ENCODE measurements at regions not wholly inside any gene's neighbourhood (a gene's known extent, or its start where the extent isn't known, plus 50 kb on each side); places are given as distances from the start of the nearest gene placed in this dataset.

- TF ChIP-seq FOXM1 (IDR thresholded peaks at IDR 0.05; ENCODE audit: borderline replicate concordance, low read depth) (no peak), EP300 (IDR thresholded peaks at IDR 0.05; ENCODE audit: borderline replicate concordance) (no peak)
- TF ChIP-seq, protein P1, sequence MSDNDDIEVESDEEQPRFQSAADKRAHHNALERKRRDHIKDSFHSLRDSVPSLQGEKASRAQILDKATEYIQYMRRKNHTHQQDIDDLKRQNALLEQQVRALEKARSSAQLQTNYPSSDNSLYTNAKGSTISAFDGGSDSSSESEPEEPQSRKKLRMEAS (IDR thresholded peaks at IDR 0.05): no peak
- TF ChIP-seq, protein P2, sequence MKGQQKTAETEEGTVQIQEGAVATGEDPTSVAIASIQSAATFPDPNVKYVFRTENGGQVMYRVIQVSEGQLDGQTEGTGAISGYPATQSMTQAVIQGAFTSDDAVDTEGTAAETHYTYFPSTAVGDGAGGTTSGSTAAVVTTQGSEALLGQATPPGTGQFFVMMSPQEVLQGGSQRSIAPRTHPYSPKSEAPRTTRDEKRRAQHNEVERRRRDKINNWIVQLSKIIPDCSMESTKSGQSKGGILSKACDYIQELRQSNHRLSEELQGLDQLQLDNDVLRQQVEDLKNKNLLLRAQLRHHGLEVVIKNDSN (IDR thresholded peaks at IDR 0.05): no peak
Measured at GRCh38 chr19:5392486-5392885, 51.9 kb upstream of the PTPRS start.

- TF ChIP-seq FOXM1 (IDR thresholded peaks at IDR 0.05; ENCODE audit: borderline replicate concordance, low read depth): no peak
- TF ChIP-seq, protein P1 (IDR thresholded peaks at IDR 0.05): no peak
- TF ChIP-seq YY1 (IDR thresholded peaks at IDR 0.05; ENCODE audit: low read depth): no peak
- TF ChIP-seq TAF1 (IDR thresholded peaks at IDR 0.05; ENCODE audit: low read depth): no peak
- TF ChIP-seq CREB1 (IDR thresholded peaks at IDR 0.05; ENCODE audit: low read depth): no peak
- TF ChIP-seq NFIC (IDR thresholded peaks at IDR 0.05): no peak
- TF ChIP-seq RAD21 (IDR thresholded peaks at IDR 0.05; ENCODE audit: low read depth): no peak
- TF ChIP-seq, protein P3, sequence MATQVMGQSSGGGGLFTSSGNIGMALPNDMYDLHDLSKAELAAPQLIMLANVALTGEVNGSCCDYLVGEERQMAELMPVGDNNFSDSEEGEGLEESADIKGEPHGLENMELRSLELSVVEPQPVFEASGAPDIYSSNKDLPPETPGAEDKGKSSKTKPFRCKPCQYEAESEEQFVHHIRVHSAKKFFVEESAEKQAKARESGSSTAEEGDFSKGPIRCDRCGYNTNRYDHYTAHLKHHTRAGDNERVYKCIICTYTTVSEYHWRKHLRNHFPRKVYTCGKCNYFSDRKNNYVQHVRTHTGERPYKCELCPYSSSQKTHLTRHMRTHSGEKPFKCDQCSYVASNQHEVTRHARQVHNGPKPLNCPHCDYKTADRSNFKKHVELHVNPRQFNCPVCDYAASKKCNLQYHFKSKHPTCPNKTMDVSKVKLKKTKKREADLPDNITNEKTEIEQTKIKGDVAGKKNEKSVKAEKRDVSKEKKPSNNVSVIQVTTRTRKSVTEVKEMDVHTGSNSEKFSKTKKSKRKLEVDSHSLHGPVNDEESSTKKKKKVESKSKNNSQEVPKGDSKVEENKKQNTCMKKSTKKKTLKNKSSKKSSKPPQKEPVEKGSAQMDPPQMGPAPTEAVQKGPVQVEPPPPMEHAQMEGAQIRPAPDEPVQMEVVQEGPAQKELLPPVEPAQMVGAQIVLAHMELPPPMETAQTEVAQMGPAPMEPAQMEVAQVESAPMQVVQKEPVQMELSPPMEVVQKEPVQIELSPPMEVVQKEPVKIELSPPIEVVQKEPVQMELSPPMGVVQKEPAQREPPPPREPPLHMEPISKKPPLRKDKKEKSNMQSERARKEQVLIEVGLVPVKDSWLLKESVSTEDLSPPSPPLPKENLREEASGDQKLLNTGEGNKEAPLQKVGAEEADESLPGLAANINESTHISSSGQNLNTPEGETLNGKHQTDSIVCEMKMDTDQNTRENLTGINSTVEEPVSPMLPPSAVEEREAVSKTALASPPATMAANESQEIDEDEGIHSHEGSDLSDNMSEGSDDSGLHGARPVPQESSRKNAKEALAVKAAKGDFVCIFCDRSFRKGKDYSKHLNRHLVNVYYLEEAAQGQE (IDR thresholded peaks at IDR 0.05; ENCODE audit: low read depth): no peak
- TF ChIP-seq EGR1 (IDR thresholded peaks at IDR 0.05): no peak
- TF ChIP-seq TCF12 (IDR thresholded peaks at IDR 0.05; ENCODE audit: low read depth): no peak
- no peak for TF ChIP-seq TEAD4 (IDR thresholded peaks at IDR 0.05)
- no peak for TF ChIP-seq EP300 (IDR thresholded peaks at IDR 0.05; ENCODE audit: borderline replicate concordance)
- no peak for TF ChIP-seq CEBPB (IDR thresholded peaks at IDR 0.05)
- TF ChIP-seq ZBTB7A (IDR thresholded peaks at IDR 0.05; ENCODE audit: low read depth): no peak
- TF ChIP-seq, protein P2 (IDR thresholded peaks at IDR 0.05): no peak
Measured at GRCh38 chr19:5393088-5393487, 52.5 kb upstream of the PTPRS start.

DNA sequence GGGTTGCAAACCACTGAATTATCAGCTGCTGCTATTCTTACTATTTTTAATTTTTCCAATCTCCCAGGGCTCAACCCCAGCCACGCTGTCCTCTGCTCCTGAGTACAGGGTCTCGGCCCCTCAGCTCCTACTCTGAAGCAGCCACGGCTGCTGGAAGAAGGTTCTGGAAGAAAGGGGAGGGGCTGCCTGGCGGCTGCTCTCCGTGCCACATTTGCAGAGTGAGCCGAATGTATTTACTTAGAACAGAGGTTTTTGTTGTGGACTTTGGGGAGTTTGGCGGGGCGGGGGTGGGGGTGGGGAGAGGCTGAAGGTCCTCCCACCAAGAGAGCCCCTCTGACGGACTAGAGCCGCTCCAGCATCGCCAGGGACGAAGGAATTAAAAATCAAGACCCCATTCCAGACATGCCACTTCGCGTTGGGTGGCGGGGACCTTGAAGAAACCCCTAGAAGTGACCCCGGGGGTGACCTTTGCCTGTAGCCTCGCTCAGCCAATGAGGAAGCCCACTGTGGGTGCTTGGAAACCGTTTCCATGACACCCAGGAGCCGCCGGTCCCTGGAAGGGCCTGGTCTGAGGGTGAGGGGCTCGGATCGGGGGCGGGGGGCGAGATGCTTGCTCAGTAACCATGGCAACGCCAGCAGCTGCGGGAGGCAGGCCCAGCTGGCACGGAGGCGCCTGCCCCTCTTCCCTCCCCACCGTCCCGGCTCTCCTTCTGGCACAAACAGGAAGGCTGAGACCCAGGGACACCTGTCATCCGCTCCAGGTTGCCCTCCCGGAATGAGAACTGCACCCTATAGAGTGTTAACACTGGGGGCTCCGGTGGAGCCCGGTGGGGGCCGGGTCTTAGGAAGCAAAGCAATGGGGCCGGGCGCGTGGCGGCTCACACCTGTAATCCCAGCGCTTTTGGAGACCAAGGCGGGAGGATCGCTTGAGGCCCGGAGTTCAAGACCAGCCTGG lies 54.2 kb upstream of the PTPRS start:
- no peak for TF ChIP-seq CREB1 (IDR thresholded peaks at IDR 0.05; ENCODE audit: low read depth)
- TF ChIP-seq TCF12 (IDR thresholded peaks at IDR 0.05; ENCODE audit: low read depth): no peak
- TF ChIP-seq, protein P3 (IDR thresholded peaks at IDR 0.05; ENCODE audit: low read depth): no peak
- no peak for TF ChIP-seq CEBPB (IDR thresholded peaks at IDR 0.05)

DNA sequence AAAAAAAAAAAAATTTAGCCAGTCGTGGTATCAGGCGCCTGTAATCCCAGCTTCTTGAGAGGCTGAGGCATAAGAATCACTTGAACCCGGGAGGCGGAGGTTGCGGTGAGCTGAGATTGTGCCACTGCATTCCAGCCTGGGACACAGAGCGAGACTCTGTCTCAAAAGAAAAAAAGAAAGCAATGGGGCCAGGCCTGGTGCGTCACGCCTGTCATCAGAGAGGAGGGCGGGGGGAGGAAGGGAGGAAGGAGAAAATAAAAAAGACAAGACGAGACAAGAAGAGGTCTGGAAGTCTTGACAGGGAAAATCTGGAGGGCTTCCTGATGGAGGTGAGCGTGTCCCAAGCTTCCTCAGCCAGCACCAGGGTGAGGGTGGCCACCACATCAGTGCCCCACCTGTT lies 54.9 kb upstream of the PTPRS start:
- TF ChIP-seq EGR1 (IDR thresholded peaks at IDR 0.05) (no peak), TEAD4 (IDR thresholded peaks at IDR 0.05) (no peak), ZBTB7A (IDR thresholded peaks at IDR 0.05; ENCODE audit: low read depth) (no peak), CREB1 (IDR thresholded peaks at IDR 0.05; ENCODE audit: low read depth) (no peak), FOXM1 (IDR thresholded peaks at IDR 0.05; ENCODE audit: borderline replicate concordance, low read depth) (no peak), YY1 (IDR thresholded peaks at IDR 0.05; ENCODE audit: low read depth) (no peak), RAD21 (IDR thresholded peaks at IDR 0.05; ENCODE audit: low read depth) (no peak), TCF12 (IDR thresholded peaks at IDR 0.05; ENCODE audit: low read depth) (no peak), CEBPB (IDR thresholded peaks at IDR 0.05) (no peak), TAF1 (IDR thresholded peaks at IDR 0.05; ENCODE audit: low read depth) (no peak), EP300 (IDR thresholded peaks at IDR 0.05; ENCODE audit: borderline replicate concordance) (no peak)
- TF ChIP-seq, protein P3 (IDR thresholded peaks at IDR 0.05; ENCODE audit: low read depth): no peak
- TF ChIP-seq, protein P2 (IDR thresholded peaks at IDR 0.05): no peak
- TF ChIP-seq, protein P1 (IDR thresholded peaks at IDR 0.05): no peak

Data from Ishikawa (cell line).